Sigmoid colon (tissue), 4 donors: ENCODE measurements at regions not wholly inside any gene's neighbourhood (a gene's known extent, or its start where the extent isn't known, plus 50 kb on each side); places are given as distances from the start of the nearest gene placed in this dataset.

Source experiments
- CTCF ChIP-seq, 4 experiments: fragments of 450-650 bp in 3 of 4; fragments of 200-600 bp in 1 of 4; IDR thresholded peaks; one replicate each; pipeline ENCODE4 v1.5.1; 2016 to 2019; ENCODE audit warnings: antibody characterized with exemption in 4 of 4, mild to moderate bottlenecking in 3 of 4, moderate library complexity in 2 of 4
- EP300 ChIP-seq, 4 donors: sonication (generic); formaldehyde crosslinking; IDR thresholded peaks; one replicate each; pipeline ENCODE4 v1.6.1; 2017; ENCODE audit warnings: antibody characterized with exemption in 4 of 4
- POLR2AphosphoS5 ChIP-seq, 4 donors: sonication (generic); formaldehyde crosslinking; IDR thresholded peaks; one replicate each; pipeline ENCODE4 v1.6.1; 2017; ENCODE audit warnings: antibody characterized with exemption in 4 of 4

GRCh38 chr7:53422291-53422690, 386.9 kb downstream of the POM121L12 start:
- TF ChIP-seq CTCF (IDR thresholded peaks at IDR 0.05) (no peak), POLR2AphosphoS5 (IDR thresholded peaks at IDR 0.05) (no peak), EP300 (IDR thresholded peaks at IDR 0.05) (no peak)
